ENCODE measurements at regions not wholly inside any gene's neighbourhood (a gene's known extent, or its start where the extent isn't known, plus 50 kb on each side); places are given as distances from the start of the nearest gene placed in this dataset.

DNA sequence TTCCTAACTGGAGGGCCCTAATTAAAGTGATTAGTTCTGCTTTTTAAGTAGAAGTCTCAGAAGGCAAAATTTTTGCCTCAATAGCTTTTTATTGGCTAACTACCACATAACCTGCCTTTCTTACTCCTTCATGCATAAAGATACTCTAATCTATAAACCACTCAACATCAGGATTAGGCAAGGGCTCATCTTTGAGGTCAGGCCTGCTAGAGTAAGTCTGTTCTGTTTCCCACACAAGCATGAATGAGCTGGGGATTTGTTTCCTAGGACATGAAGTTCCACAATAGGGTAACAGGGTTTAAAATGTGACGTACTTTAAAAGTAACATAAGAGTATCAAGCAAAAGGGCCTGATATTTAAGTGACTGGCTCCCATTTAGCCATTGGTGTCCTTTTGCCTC is 522.7 kb upstream of the TYRP1 start:
- POLR2A ChIA-PET (ENCODE audit: unreplicated experiment): no interaction called here
- intact Hi-C loops (cut with micrococcal nuclease): no loop called here
- no peak for DNase-seq

More for the DNA sequence above, 522.7 kb upstream of the TYRP1 start:
- Histone ChIP-seq H2AK9ac (replicated peaks; ENCODE audit: low read depth, low read length, poor library complexity) (no peak overlapping the region), H3K9me3 (ENCODE audit: control insufficient read depth, insufficient read depth, low read length) (peaks cover 5% of the 10 kb centered on the region), H3K9ac (ENCODE audit: low read depth, low read length) (no peak overlapping the region), H3K27ac (ENCODE audit: insufficient read depth, low read length) (no peak overlapping the region), H2BK15ac (ENCODE audit: low read depth, low read length) (no peak overlapping the region), H3K14ac (replicated peaks; ENCODE audit: low read depth, low read length) (no peak overlapping the region), H2BK5ac (ENCODE audit: low read depth, low read length, poor library complexity, severe bottlenecking) (no peak overlapping the region), H3K79me1 (ENCODE audit: low read depth in 1 of 2, low read length in 2 of 2) (no peaks in the 10 kb centered on the region), H3K4me1 (ENCODE audit: control insufficient read depth, insufficient read depth, low read length) (no peaks in the 10 kb centered on the region), H3K4me3 (ENCODE audit: insufficient read depth, low read depth, low read length) (no peak overlapping the region), H4K5ac (ENCODE audit: low read depth, low read length) (no peak overlapping the region), H3K27me3 (ENCODE audit: control insufficient read depth, insufficient read depth, low read length) (no peaks in the 10 kb centered on the region), H2BK120ac (ENCODE audit: low read depth, low read length) (no peak overlapping the region), H2BK20ac (ENCODE audit: low read depth, low read length) (no peak overlapping the region), H3K4me2 (ENCODE audit: low read depth, low read length) (no peak overlapping the region), H3K9me1 (ENCODE audit: insufficient read depth, low read length) (no peaks in the 10 kb centered on the region), H3K36me3 (ENCODE audit: control insufficient read depth, insufficient read depth, low read length) (no peaks in the 10 kb centered on the region), H3K4ac (ENCODE audit: low read depth, low read length) (no peak overlapping the region), H3K18ac (ENCODE audit: low read depth, low read length) (no peak overlapping the region), H3K23ac (ENCODE audit: low read depth, low read length) (no peak overlapping the region), H2AK5ac (ENCODE audit: low read depth, low read length) (no peak overlapping the region), H4K91ac (ENCODE audit: insufficient read depth, low read depth, low read length) (no peak overlapping the region), H4K8ac (ENCODE audit: low read depth in 2 of 2, low read length in 2 of 2) (no peak overlapping the region), H3K56ac (ENCODE audit: extremely low read depth, insufficient read depth, low read length) (no peak overlapping the region), H4K20me1 (ENCODE audit: insufficient read depth, low read length) (no peaks in the 10 kb centered on the region), H2AFZ (replicated peaks; ENCODE audit: low read length, poor library complexity) (no peak overlapping the region)
- in situ Hi-C loops (cut with MboI; ENCODE audit: low sequenced_read_pairs): no loop called here
- CTCF ChIA-PET: no interaction called here
- no TSS peak for BruUV-seq (replicated peaks)
- WGBS, 2 experiments (ENCODE audit: extremely low coverage in 2 of 2, insufficient read length in 1 of 2): no CpG with 5 or more reads among the region's 1 CpG
- no peak for TF ChIP-seq CHD1 (IDR thresholded peaks at IDR 0.05; ENCODE audit: low read depth, low read length)
- TF ChIP-seq BHLHE40 (IDR thresholded peaks at IDR 0.05; ENCODE audit: low read depth, low read length): no peak
- TF ChIP-seq RCOR1 (IDR thresholded peaks at IDR 0.05; ENCODE audit: insufficient replicate concordance, low read length): no peak
- no peak for ATAC-seq (ENCODE audit: low read depth)
- dilution Hi-C loops (cut with HindIII; ENCODE audit: low sequenced_read_pairs, unreplicated experiment): no loop called here

Measured in IMR-90 (cell line).